B cell (primary cell): ENCODE measurements at regions not wholly inside any gene's neighbourhood (a gene's known extent, or its start where the extent isn't known, plus 50 kb on each side); places are given as distances from the start of the nearest gene placed in this dataset.

Source experiments
- ATAC-seq: fragments of 200-7000 bp; cut with Tn5 transposase; one replicate; pipeline ENCODE4 v1.10.0; 2021; ENCODE audit warnings: low read depth, mild to moderate bottlenecking, moderate number of reproducible peaks, moderate library complexity
- CTCF ChIA-PET: fragments of 350-600 bp; sonication (Branson Sonifier 250); formaldehyde crosslinking; loops from one replicate; lab custom pipeline; 2021; ENCODE audit warnings: antibody characterized with exemption, inconsistent platforms; lab: Charles Lee
- POLR2A ChIA-PET: fragments of 350-600 bp; sonication (Branson Sonifier 250); formaldehyde crosslinking; loops from one replicate; lab custom pipeline; 2021; ENCODE audit warnings: antibody characterized with exemption; lab: Charles Lee
- DNase-seq: peaks from one replicate; pipeline ENCODE4 v3.0.0; 2013
- H2AFZ ChIP-seq: 2 replicates; pipeline ENCODE4 v1.6.1; 2012; ENCODE audit warnings: mild to moderate bottlenecking, low read depth, low read length; ENCODE audit not compliant: insufficient read depth, poor library complexity, severe bottlenecking
- H3K27ac ChIP-seq, 2 donors: 1 replicate in 1 of 2; 2 replicates in 1 of 2; pipeline ENCODE4 v1.5.1; 2012 to 2013; ENCODE audit warnings: low read length in 2 of 2, mild to moderate bottlenecking in 2 of 2, moderate library complexity in 1 of 2
- H3K27me3 ChIP-seq, 4 experiments: fragments of 200-600 bp in 1 of 4; sonication (generic) in 1 of 4; replicated peaks in 1 of 4; 1 replicate in 2 of 4; 2 replicates in 2 of 4; pipeline versions ENCODE4 v1.6.1 to v1.7.0; 2013 to 2016; ENCODE audit warnings: low read length in 3 of 4, mild to moderate bottlenecking in 2 of 4, mixed read lengths in 1 of 4, moderate library complexity in 1 of 4; ENCODE audit not compliant: insufficient read depth in 4 of 4, control insufficient read depth in 3 of 4; ENCODE audit errors: control extremely low read depth in 1 of 4
- H3K36me3 ChIP-seq, 2 experiments: replicated peaks in 1 of 2; 1 replicate in 1 of 2; 2 replicates in 1 of 2; pipeline versions ENCODE4 v1.6.1 to v1.7.1; 2013; ENCODE audit warnings: low read length in 1 of 2; ENCODE audit not compliant: insufficient read depth in 2 of 2, control insufficient read depth in 1 of 2; ENCODE audit errors: control extremely low read depth in 1 of 2, extremely low read depth in 1 of 2
- H3K4me1 ChIP-seq, 2 donors: fragments of 200-600 bp in 1 of 2; sonication (generic) in 1 of 2; 1 replicate in 1 of 2; 2 replicates in 1 of 2; pipeline versions ENCODE4 v1.5.1 to v1.6.1; 2013 to 2017; ENCODE audit warnings: low read length in 2 of 2; ENCODE audit not compliant: control insufficient read depth in 2 of 2, insufficient read depth in 2 of 2
- H3K4me2 ChIP-seq: replicated peaks from 2 replicates; pipeline ENCODE3; 2012; ENCODE audit warnings: mild to moderate bottlenecking, low read depth, low read length; ENCODE audit not compliant: poor library complexity, severe bottlenecking
- H3K4me3 ChIP-seq, 5 experiments: fragments of 200-600 bp in 1 of 5; sonication (generic) in 1 of 5; 1 replicate in 3 of 5; 2 replicates in 2 of 5; pipeline versions ENCODE4 v1.5.1 to v1.7.0; 2011 to 2016; ENCODE audit warnings: low read length in 4 of 5, mild to moderate bottlenecking in 4 of 5, low read depth in 2 of 5, control low read depth in 1 of 5, moderate library complexity in 1 of 5; ENCODE audit not compliant: insufficient read depth in 1 of 5; ENCODE audit errors: control extremely low read depth in 1 of 5, extremely low read depth in 1 of 5
- H3K79me2 ChIP-seq: fragments of 200-600 bp; sonication (generic); one replicate; pipeline ENCODE4 v1.6.0; 2016; ENCODE audit warnings: low read length; ENCODE audit not compliant: control insufficient read depth, insufficient read depth
- H3K9ac ChIP-seq: fragments of 200-600 bp; sonication (generic); 2 replicates; pipeline ENCODE4 v1.6.1; 2017; ENCODE audit warnings: mild to moderate bottlenecking, low read length, moderate library complexity
- H3K9me3 ChIP-seq, 3 donors: one replicate each; pipeline versions ENCODE4 v1.6.1 to v1.7.1; 2013; ENCODE audit warnings: low read length in 2 of 3; ENCODE audit not compliant: control insufficient read depth in 2 of 3, insufficient read depth in 1 of 3; ENCODE audit errors: control extremely low read depth in 1 of 3
- H4K20me1 ChIP-seq: 2 replicates; pipeline ENCODE4 v1.6.0; 2012; ENCODE audit warnings: mild to moderate bottlenecking, low read length; ENCODE audit not compliant: insufficient read depth, control insufficient read depth, poor library complexity, severe bottlenecking
- H3K27ac Mint-ChIP-seq: one replicate; pipeline ENCODE4 v1.8.0; 2021; ENCODE audit warnings: mixed read lengths
- H3K27me3 Mint-ChIP-seq: one replicate; pipeline ENCODE4 v1.8.0; 2021; ENCODE audit warnings: mixed read lengths
- H3K4me1 Mint-ChIP-seq: one replicate; pipeline ENCODE4 v1.8.0; 2021; ENCODE audit warnings: mixed read lengths
- H3K4me3 Mint-ChIP-seq: one replicate; pipeline ENCODE4 v1.8.0; 2021; ENCODE audit warnings: mixed read lengths
- H3K9me3 Mint-ChIP-seq: one replicate; pipeline ENCODE4 v1.8.0; 2022; ENCODE audit warnings: mixed read lengths; ENCODE audit not compliant: insufficient read depth
- EZH2 ChIP-seq: IDR thresholded peaks from 2 replicates; pipeline ENCODE4 v1.6.1; 2012; ENCODE audit warnings: borderline replicate concordance, low read depth, mild to moderate bottlenecking, moderate library complexity, low read length; ENCODE audit not compliant: insufficient read depth, poor library complexity, severe bottlenecking
- WGBS: methylation state at CpG from one replicate; pipeline ENCODE4 v1.1.5; 2013; ENCODE audit warnings: missing lambda C conversion rate; ENCODE audit not compliant: insufficient coverage; 5-methylcytosine and 5-hydroxymethylcytosine counted together
- intact Hi-C: fragments of 100-400 bp; cut with micrococcal nuclease; formaldehyde crosslinking; loops from one replicate; pipeline ENCODE4 v1.10.0; 2022
- TF ChIP-seq, protein P1 (sequence below): fragments of 200-600 bp; IDR thresholded peaks from one replicate; pipeline ENCODE4 v1.8.0; 2022; ENCODE audit warnings: antibody characterized with exemption, mild to moderate bottlenecking

DNA sequence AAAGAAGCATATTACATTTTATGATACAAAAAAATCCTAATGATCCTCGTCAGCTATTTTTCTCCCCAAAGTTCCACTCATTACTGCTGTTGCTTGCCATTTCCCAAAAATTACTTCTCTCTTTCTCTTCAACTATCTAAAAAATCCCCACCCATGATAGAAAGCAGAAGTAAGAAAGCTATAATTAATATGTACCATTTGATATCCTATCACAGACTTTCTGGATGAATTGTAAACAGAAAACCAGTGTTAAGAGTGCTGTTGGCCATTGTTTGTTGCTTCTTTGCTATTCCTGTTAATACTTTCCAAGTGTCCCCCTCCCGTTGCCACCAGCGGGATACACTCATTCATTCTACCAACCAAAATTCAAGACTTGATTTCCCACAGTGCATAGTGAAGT is 136.3 kb upstream of the SMARCA2 start:
- no peaks in the 10 kb centered on the region for H3K36me3 ChIP-seq
- H4K20me1 ChIP-seq: no peaks in the 10 kb centered on the region
- no peak overlapping the region for H3K4me3 Mint-ChIP-seq
- no peaks in the 10 kb centered on the region for H3K27me3 ChIP-seq
- no CpG with 5 or more reads among the region's 3 CpGs for WGBS
- no peak overlapping the region for H3K27ac Mint-ChIP-seq
- no peaks in the 10 kb centered on the region for H3K79me2 ChIP-seq
- intact Hi-C loops: no loop called here
- no peak overlapping the region for H3K9ac ChIP-seq
- no peak overlapping the region for H3K27ac ChIP-seq
- TF ChIP-seq EZH2: no peak
- TF ChIP-seq, protein P1, sequence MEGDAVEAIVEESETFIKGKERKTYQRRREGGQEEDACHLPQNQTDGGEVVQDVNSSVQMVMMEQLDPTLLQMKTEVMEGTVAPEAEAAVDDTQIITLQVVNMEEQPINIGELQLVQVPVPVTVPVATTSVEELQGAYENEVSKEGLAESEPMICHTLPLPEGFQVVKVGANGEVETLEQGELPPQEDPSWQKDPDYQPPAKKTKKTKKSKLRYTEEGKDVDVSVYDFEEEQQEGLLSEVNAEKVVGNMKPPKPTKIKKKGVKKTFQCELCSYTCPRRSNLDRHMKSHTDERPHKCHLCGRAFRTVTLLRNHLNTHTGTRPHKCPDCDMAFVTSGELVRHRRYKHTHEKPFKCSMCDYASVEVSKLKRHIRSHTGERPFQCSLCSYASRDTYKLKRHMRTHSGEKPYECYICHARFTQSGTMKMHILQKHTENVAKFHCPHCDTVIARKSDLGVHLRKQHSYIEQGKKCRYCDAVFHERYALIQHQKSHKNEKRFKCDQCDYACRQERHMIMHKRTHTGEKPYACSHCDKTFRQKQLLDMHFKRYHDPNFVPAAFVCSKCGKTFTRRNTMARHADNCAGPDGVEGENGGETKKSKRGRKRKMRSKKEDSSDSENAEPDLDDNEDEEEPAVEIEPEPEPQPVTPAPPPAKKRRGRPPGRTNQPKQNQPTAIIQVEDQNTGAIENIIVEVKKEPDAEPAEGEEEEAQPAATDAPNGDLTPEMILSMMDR: no peak
- H3K4me1 Mint-ChIP-seq: peaks cover 15% of the 10 kb centered on the region
- no peak overlapping the region for H3K4me3 ChIP-seq
- H2AFZ ChIP-seq: no peak overlapping the region
- ChIA-PET POLR2A (no interaction called here), CTCF (no interaction called here)
- no peaks in the 10 kb centered on the region for H3K9me3 ChIP-seq
- peak; percentile 39 for DNase-seq
- no peak for ATAC-seq
- peak overlapping the region; percentile 5 for H3K4me2 ChIP-seq
- H3K4me1 ChIP-seq: peaks cover 7 to 12% of the 10 kb centered on the region in 2 donors
- no peaks in the 10 kb centered on the region for H3K27me3 Mint-ChIP-seq
- no peaks in the 10 kb centered on the region for H3K9me3 Mint-ChIP-seq

DNA sequence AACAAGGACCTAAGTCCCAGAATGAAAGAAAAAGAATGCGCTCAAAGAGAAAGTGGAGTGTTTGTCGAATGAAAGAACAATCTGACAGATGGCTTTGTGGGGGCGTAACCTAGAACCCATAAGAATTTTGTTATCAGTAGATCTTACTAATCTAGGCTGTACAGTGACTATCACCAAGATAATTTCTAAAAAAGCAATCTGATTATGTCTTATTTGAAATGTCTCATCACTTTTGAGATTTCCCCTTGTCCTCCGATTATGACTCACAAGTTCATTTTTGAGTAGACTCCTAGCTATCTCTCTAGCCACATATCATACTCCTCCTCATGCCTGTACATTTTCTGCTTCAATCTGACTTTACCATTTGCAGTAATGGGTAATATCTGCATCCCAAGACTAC is 135.6 kb upstream of the SMARCA2 start:
- peaks cover 15% of the 10 kb centered on the region for H3K4me1 Mint-ChIP-seq
- peak overlapping the region; percentile 3 for H2AFZ ChIP-seq
- TF ChIP-seq, protein P1: no peak
- TF ChIP-seq EZH2: no peak
- ChIA-PET CTCF (no interaction called here), POLR2A (no interaction called here)
- ATAC-seq: no peak
- H3K9ac ChIP-seq: no peak overlapping the region
- H3K4me1 ChIP-seq: peaks cover 7 to 12% of the 10 kb centered on the region in 2 donors
- no peaks in the 10 kb centered on the region for H3K36me3 ChIP-seq
- H3K27me3 ChIP-seq: no peaks in the 10 kb centered on the region
- H3K4me3 Mint-ChIP-seq: no peak overlapping the region
- H4K20me1 ChIP-seq: no peaks in the 10 kb centered on the region
- intact Hi-C loops: no loop called here
- H3K4me2 ChIP-seq: peak overlapping the region; percentile 5
- H3K79me2 ChIP-seq: no peaks in the 10 kb centered on the region
- H3K4me3 ChIP-seq: no peak overlapping the region
- H3K27ac ChIP-seq: no peak overlapping the region
- H3K9me3 ChIP-seq: no peaks in the 10 kb centered on the region
- WGBS: 50% methylated on average over 1 of the region's 4 CpGs
- no peaks in the 10 kb centered on the region for H3K9me3 Mint-ChIP-seq
- H3K27ac Mint-ChIP-seq: no peak overlapping the region
- no peak for DNase-seq
- H3K27me3 Mint-ChIP-seq: no peaks in the 10 kb centered on the region
